ENCODE measurements at regions not wholly inside any gene's neighbourhood (a gene's known extent, or its start where the extent isn't known, plus 50 kb on each side); places are given as distances from the start of the nearest gene placed in this dataset.
"Not testable (repeated sequence)": the region's sequence is repeated elsewhere in the genome, so short reads cannot be mapped to it uniquely, and the experiment has no call there.

DNA sequence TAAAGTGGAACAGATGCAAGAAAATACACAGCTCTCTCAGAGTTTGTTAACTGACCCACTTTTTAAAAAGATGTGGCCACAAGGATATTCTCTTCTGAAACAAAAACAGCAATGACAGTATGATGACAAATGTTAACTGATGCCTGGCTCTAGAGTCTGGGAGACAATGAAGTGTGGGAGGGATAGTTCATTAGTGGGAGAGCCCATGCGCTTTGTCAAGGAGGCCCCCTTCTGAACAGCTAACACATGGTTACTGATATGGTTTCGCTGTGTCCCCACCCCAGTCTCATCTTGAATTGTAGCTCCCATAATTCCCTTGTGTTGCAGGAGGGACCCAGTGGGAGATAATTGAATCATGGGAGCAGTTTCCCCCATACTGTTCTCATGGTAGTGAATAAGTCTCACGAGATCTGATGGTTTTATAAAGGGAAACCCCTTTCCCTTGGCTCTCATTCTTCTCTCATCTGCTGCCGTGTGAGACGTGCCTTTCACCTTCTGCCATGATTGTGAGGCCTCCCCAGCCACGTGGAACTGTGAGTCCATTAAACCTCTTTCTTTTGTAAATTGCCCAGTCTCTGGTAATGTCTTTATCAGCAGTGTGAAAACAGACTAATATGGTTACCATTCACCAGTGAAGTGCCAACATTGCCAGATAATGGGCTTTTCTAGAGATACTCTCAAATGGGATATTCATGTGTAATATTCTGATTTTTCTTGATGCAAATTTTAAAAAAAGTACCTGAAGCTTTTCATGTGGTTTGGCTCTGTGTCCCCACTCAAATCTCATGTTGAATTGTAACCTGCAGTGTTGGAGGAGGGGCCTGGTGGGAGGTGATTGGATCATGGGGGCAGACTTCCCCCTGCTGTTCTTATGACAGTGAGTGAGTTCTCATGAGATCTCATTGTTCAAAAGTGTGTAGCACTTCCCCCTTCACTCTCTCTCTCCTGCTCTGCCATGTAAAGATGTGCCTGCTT is 435.8 kb downstream of the SHISA9 start:
- DNase-seq: not testable (repeated sequence)

DNA sequence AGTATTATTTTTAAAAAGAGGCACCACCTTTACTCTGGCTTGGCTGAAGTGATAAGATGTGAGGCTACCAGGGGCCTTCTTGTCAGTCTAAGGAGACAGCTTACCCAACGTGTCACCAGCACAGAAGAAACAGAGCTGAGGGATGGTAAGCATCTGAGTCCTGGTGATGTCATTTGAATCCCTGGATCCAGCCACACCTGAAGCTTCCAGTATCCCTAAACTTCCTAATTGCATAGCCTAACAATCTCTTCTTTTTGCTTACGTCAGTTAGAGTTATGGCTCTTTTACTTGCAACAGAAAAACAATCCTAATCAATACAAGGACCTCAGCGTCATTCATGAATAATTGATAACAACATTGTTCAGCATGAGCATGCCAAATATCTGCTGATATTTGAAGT is 436.6 kb downstream of the SHISA9 start:
- DNase-seq: no peak

DNA sequence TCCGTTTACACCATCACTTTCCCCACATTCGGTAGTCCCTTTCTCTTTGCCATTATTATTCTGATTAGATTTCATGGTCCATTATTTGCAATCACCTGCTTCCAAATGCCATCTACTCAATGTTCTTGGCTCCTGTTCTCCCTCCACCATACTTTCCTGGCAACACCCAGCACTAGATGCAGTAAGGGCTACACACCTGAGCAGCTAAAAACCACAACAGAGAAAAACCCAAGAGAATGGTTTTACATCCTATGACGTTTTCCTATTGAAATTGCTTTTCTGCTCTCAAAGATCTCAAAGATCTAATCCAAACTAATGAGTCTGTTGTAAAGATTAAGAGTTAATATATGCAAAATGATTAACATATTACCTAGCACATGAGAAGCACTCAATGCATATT is 441.3 kb downstream of the SHISA9 start:
- DNase-seq: no peak

DNA sequence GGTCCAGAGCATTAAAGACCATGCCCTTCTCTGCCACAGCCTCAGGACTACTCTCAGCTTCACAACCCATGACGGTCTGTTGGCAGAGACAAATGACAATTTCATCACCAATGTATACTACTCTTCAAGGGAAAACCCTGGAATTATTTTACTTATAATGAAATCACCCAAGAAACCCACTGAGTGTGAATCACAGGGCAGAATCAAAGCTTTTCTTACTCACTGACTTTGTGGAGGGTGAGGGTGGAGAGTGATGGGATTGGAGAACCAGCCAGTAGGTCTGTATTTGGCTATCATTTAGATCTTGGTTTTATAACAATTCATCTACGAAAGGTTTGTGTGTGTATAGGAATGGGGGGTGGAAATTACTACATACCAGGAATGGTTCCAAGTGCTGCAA is 442.6 kb downstream of the SHISA9 start:
- no peak for DNase-seq

DNA sequence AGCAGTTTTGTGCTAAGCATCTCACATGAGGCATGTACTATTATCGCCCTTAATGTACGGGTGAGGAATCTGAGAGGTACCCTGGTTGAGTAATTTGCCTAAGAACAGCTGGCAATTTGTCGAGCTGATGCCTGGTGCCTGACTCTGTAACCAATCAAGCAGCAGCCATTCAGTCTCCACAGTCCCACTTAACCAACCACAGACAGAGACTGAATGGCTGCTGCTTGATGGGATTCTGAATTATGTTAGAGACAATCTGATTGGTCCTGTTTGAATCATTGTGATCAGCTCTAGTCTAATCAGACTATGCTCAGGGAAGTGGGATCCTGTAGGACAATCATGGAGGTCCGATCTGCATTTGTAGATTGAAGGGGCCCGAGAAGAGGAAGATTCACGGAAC is 447.0 kb downstream of the SHISA9 start:
- no peak for DNase-seq

DNA sequence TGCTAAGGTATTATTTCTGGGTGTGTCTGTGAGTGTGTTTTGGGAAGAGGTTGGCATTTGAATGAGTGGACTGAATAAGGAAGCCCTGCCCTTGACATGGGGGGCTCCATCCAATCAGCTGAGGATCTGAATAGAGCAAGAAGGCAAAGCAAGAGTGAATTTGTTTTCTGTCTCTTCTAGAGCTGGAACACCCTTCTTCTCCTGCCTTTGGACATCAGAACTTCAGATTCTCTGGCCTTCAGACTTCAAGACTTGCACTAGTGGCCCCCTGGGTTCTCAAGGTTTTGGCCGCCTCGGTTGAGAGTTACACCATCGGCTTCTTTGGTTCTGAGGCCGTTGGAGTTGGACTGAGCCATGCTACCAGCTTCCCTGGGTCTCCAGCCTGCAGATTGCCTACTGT is 448.6 kb downstream of the SHISA9 start:
- DNase-seq: no peak

DNA sequence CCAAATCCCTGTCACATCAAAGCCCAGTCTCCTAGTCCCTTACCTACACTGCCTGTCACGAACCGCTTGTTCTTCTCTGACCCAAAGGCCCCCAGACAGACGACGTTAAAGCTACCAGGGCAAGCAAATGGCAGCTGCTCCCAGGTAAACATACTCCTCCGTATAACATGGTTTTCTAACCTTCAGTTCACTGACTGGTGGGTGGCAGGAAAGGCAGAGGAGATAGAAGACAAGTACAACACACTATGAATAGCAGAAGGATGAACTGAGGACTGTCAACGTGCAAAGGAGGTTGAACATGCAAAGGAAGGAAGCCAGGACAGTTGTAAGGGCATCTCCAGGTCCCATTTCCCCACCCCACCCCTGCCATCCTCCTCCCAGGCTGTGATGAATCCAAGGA is 449.8 kb downstream of the SHISA9 start:
- no peak for DNase-seq

DNA sequence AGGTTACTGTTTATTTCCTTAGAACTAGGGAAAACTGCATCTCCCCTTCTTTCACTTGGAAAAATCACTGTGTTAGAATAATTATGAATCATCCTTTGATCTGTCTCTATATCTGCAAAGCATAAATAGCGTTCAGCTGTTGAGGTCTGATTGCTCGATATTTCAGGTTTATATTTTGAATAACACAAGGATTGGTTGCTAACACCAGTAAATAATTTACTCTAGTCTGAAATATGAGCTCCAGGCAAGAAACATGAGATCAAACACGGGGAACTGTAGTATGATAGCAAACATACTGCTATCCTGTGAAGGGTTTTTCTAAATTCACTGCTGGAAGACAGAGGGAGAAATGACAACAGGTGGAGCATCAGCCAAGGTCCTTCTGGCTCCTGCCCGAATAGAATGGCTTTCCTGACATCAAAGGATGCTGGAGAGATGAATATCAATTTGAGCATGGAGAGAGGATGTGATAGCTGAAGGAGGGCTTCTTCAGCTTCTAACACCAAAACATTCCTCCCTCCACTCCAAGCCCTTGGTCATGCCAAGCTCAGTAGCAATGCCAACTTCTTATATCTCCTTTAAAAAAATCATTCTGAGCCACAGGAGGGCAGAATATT is 450.3 kb downstream of the SHISA9 start:
- no peak for DNase-seq

DNA sequence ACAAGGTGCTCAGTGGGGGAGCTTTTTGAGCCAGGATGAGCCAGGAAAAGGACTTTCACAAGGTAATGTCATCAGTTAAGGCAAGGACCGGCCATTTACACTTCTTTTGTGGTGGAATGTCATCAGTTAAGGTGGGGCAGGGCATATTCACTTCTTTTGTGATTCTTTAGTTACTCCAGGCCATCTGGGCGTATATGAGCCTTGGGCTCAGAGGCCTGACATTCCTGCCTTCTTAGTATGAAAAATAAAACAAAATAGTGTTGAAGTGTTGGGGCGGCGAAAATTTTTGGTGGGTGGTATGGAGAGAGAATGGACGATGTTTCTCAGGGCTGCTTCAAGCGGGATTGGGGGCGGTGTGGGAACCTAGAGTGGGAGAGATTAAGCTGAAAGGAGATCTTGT is 451.4 kb downstream of the SHISA9 start:
- DNase-seq: not testable (repeated sequence)

DNA sequence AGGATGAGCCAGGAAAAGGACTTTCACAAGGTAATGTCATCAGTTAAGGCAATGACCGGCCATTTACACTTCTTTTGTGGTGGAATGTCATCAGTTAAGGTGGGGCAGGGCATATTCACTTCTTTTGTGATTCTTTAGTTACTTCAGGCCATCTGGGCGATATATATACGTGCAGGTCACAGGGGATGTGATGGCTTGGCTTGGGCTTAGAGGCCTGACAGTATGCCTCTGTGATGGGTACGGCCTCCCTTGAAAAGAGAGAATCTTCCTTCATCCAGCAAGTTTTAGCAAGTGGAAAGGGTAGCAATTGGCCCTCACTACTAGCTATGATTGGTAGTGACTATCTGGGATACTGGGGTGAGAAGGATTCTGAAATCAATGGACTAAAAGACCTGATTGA is 456.4 kb downstream of the SHISA9 start:
- DNase-seq: not testable (repeated sequence)

DNA sequence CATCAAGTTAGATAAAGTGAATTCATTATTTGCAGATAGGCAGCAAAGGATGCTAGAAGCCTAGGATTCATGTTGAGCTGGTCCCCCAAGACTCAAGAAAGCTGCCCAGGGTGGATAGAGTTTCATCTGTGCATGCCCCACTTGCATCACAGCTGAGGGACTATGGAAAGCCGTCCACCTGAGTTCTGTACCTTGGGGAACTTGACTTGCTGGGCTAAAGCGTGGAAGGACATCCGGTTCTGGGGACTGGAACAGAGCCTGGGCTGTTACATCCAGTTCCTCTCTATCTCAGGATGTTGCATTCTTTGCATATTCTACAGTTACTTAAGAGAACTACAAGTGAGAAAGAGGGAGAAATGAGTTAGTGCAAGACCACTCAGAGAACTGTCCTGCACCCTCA is 458.4 kb downstream of the SHISA9 start:
- no peak for DNase-seq

DNA sequence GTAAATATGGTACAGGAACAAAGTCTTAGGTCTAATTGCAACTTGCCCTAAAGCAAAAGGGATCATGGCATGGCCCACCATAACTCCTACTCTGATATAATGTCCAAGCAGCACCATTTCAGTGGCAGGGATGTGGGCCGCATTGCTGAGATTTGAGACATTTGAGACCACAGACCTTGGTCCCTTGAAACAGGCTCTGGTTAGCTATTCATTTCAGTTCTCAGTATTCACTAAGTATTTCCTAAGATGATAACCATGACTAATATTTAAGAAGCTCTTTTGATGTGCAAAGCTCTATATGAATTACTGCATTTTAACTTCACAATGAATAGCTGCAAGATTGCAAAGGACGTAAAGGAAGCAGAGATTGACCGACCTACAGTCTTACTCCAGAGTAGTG is 471.0 kb downstream of the SHISA9 start:
- DNase-seq: no peak

DNA sequence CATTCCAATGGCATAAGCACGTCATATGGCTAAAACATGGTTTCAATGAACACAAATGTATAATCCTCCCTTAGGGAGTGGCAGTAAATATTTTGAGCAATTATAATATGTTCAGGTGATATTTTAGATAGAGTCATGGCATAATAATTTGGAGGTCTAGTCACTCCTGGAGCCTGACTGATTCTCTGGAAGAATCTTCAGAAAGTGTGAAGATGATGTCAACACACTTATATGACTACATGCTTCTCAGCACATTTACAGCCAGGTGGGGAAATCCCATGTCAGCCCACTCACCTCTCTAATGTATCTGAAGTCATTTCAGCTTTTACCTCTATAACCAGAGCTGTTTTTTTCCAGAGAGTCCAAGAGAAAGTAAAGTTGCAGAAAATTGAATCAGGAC is 474.8 kb downstream of the SHISA9 start:
- no peak for DNase-seq

DNA sequence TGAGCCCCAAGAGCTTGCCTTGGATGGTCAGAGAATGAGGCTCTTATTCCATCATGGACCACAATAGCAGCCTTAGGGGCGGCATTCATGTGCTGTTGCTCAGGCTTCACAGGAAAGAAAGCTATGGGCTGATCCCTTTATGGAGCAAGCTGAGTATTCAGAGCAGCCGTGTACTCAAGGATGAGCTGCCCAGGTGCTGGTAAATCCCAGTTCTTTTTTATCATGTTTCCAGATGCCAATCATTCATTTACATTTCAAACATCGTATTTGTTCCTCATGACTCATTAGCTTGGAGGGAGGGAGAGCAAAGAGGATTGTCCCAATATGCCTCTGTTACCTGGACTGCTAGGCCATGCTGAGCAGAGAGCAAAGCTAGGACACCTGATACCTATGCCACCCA is 475.7 kb downstream of the SHISA9 start:
- no peak for DNase-seq

DNA sequence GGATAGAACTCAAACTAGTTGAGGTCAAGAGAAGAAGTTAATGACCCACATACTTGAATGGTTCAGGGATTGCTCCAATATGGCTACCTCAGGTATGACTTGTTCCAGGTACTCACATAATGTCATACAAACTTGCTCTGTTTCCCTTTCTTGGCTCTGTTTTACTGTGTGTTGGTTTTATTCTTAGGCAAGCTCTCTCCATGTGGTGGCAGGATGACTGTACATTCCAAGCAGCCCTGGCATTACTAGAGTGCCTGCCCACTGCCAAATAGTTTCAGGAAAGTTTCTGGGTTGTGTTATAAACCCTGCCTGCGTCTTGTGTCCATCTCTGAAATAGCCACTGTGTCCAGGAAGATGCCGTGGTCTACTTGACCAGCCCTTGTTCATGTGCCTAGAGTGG is 476.8 kb downstream of the SHISA9 start:
- no peak for DNase-seq

DNA sequence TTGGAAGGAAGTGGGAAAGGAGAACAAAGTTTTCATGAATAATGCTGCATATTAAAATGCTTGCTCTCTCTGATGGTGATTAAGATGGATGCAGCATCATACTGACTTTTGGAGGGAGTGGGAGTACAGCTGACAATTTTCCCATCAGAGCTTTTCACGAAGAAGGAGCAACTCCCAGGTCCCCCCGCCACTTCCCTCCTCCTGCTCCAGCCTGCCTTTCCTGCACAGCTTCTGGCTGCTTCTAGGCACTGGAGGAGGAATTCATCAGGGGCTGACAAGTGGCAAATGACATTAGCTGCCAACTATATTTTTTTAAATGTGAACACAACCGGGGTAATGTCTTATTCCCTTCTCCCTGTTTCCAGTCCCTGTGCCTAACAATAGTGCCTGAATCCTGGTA is 477.9 kb downstream of the SHISA9 start:
- no peak for DNase-seq

DNA sequence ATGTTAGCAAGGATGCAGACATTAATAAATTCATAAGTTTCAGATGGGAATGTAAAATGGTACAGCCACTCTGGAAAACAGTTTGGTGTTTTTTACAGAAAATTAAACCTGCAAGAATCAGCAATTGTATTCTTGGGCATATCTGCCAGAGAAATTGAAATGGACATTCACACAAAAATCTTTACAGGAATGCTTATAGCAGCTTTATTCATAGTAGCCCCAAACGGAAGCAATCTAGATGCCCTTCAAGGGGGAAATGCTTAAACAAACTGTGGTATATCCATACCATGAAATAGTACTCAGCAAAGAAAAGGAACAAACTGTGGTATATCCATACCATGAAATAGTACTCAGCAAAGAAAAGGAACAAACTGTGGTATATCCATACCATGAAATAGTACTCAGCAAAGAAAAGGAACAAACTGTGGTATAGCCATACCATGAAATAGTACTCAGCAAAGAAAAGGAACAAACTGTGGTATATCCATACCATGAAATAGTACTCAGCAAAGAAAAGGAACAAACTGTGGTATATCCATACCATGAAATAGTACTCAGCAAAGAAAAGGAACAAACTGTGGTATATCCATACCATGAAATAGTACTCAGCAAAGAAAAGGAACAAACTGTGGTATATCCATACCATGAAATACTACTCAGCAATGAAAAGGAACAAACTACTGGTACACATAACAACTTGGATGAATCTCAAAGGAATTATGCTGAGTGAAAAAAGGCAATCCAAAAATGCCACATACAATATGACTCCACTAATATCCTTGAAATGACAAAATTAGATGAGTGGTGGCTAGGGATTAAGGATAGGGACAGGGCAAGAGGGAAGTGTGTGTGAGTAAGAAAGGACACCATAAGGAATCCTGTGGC is 484.0 kb downstream of the SHISA9 start:
- DNase-seq: not testable (repeated sequence)

DNA sequence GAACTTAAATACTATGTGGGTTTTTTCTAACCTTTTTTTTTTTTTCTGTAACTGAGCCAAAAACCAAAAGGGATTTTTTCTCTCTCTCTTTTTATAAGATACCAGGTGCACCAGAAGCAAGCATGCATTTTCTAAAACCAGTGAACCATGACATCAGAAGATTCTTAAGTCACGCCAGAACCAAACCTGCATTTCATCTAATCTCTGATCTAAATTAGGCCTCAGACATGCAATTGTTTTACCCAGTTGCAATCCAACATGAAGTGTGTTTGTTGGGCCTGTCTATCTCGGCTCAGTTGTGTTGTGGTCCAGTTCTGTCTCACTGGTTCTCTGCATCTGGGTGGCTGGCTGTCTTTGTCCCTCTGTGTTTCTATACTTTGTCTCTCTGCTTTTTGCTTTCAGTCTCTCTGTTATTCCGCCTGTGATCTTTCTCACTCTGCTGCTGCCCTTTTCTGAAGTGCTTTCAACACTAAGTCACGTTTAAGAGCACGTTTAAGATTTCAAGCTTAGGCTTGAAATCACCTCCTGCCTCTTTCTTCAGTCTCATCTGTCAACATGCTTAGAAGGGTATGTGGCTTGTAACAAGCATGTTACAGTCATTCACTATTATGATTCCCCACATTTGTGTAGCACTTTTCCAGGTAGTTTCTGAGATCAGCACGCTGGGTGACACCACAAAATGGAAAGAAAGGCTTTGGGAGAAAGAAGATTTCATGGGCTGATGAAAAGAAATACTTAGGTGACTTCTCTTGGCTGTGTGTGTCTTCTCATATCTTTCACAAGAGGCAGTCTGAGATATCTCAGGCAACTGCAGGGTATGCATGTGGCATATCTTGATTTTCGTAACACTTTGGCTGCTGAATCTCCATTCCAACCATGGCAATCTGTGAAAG is 488.9 kb downstream of the SHISA9 start:
- no peak for DNase-seq

DNA sequence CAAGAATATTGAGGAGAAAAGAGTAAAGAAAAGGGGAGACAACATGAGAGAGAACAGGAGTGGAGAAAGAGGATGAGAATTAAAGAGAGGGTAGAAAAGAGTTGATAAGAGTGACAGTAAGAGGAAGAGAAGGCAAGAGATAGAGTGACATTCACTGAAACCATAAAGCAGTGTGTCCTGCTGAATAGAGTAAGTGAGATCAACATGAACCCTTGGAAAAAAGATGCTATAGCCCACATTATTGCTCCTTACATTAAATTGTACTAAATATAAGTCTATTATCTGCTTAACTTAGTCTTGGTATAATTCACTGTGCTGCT is 489.5 kb downstream of the SHISA9 start:
- no peak for DNase-seq

DNA sequence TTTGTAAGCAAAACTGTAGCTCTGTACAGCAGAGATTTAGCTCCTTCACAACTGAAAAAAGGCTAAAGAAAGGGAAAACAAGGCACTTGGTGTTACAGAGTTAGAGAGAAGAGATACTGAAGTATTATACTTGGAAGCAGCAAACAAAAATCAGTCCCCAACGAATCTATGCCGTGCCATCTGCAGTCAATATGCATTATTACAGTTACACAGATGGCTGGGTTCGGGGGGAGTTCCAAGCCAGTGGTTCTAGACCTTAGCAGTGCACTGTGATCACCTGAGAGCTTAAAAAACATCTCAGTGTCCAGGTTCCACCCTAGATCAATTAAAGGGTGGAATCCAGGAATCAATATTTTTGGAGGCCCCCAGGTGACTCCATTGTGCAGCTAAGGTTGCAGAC is 489.9 kb downstream of the SHISA9 start:
- DNase-seq: no peak

DNA sequence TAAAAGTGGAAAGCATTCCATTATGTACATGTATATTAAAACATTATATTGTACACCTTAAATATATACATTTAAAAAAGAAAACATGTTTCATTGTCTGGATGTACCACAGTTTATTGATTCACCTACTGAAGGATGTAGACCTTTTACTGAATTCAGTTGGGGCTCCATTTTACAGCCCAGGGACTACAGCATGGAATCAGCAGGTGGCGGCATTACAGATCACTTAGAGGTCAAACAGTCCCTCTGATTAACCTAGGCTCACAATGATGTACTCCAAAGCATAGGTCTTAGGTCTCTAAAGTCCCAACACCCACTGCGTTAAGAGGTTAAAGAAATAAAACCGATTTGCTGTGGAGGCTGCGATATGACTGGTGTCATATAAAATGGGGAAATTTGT is 490.9 kb downstream of the SHISA9 start:
- no peak for DNase-seq

DNA sequence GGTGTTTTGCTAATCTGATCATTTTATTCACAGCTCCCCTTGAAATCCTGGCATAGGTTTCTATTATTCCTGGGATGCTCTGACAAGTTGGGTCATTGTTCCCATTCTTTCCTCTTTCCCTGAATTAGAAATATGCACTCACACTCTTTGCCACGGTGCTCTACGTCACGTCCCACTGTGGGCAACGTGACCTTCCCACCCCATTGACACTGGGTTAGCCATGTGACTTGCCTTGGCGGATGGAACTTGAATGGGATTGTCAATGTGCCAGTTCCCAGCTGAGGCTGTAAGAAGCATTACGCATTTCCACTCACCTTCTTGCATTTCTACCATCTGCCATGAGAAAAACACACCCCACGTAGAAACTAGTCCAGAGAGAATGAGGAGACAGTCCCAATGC is 492.4 kb downstream of the SHISA9 start:
- DNase-seq: no peak

DNA sequence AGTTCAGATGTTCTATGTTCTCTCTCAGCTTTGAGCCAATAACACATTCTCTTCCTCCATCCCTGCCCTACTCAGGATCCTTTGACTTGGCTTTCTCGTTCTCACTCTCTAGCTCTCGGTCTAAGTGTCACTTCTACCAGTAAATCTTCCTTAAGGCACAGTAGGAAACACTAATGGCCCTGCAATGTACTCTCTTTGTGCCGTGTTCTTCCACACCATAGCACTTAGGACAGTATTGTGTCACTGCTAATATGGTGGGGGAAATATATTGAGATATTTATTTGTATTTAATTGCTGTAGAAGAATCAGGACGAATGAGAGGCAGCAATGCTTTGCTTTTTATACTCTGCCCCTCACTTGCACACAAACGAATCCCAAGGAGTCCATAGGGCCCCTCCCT is 493.1 kb downstream of the SHISA9 start:
- no peak for DNase-seq
